Lower leg skin (tissue), 3 donors: ENCODE measurements at regions not wholly inside any gene's neighbourhood (a gene's known extent, or its start where the extent isn't known, plus 50 kb on each side); places are given as distances from the start of the nearest gene placed in this dataset.

Experiments used
- CTCF ChIP-seq, 3 donors: fragments of 450-650 bp; IDR thresholded peaks; one replicate each; pipeline ENCODE4 v1.5.1; 2016; ENCODE audit warnings: antibody characterized with exemption in 3 of 3, mild to moderate bottlenecking in 3 of 3, moderate library complexity in 2 of 3
- POLR2A ChIP-seq, 2 donors: fragments of 450-650 bp; IDR thresholded peaks; one replicate each; pipeline ENCODE4 v1.6.1; 2016 to 2017; ENCODE audit warnings: antibody characterized with exemption in 2 of 2, mild to moderate bottlenecking in 1 of 2, moderate library complexity in 1 of 2

GRCh38 chr5:93096561-93096960 lies 484.5 kb downstream of the NR2F1-AS1 start:
- TF ChIP-seq POLR2A (IDR thresholded peaks at IDR 0.05) (no peak), CTCF (IDR thresholded peaks at IDR 0.05) (no peak)
